Brain microvascular endothelial cell (primary cell): ENCODE measurements at regions not wholly inside any gene's neighbourhood (a gene's known extent, or its start where the extent isn't known, plus 50 kb on each side); places are given as distances from the start of the nearest gene placed in this dataset.

Experiments used
- DNase-seq: peaks from one replicate; pipeline ENCODE4 v3.0.0-alpha.2; 2020
- H3K27ac ChIP-seq: fragments of 250-450 bp; sonication (Bioruptor Pico); 2 replicates; pipeline ENCODE4 v1.5.1; 2020; ENCODE audit warnings: mild to moderate bottlenecking, moderate library complexity
- H3K27me3 ChIP-seq: fragments of 250-450 bp; sonication (Bioruptor Pico); replicated peaks from 2 replicates; pipeline ENCODE4 v1.5.1; 2020; ENCODE audit warnings: mild to moderate bottlenecking
- H3K36me3 ChIP-seq: fragments of 250-450 bp; sonication (Bioruptor Pico); replicated peaks from 2 replicates; pipeline ENCODE4 v1.5.1; 2020; ENCODE audit warnings: mild to moderate bottlenecking
- H3K4me3 ChIP-seq: 2 replicates; pipeline ENCODE4 v1.5.1; 2011; ENCODE audit warnings: low read depth, mild to moderate bottlenecking, control low read depth, low read length, moderate library complexity
- CTCF ChIP-seq: IDR thresholded peaks from 2 replicates; pipeline ENCODE4 v1.5.1; 2011; ENCODE audit warnings: low read depth, mild to moderate bottlenecking, moderate library complexity, low read length, control low read depth, inconsistent platforms; ENCODE audit errors: missing control alignments
- in situ Hi-C: cut with HindIII; loops from 2 replicates; pipeline ENCODE4 v1.10.0; 2017; ENCODE audit warnings: low sequenced_read_pairs, low pct_ligation_motif_present

DNA sequence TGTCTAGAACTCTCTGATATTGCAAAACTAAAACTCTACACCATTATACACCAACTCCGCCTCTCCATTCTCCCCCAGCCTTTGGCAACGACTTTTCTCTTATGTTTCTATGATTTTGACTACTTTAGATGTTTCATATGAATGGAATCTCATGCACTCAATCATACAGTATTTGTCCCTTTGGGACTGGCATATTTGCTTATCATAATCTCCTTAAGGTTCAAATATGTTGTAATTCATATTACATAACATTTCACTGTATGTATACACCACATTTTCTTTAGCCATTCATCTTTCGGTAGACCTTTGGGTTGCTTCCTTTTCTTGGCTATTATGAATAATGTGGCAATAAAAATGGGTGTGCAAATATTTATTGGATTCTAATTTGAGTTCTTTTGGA, 164.4 kb downstream of the ARL4A start:
- in situ Hi-C loops, result no loop called here
- DNase-seq, result no peak
- no peak for TF ChIP-seq CTCF
- Histone ChIP-seq H3K27me3 (no peaks in the 10 kb centered on the region), H3K27ac (no peak overlapping the region), H3K4me3 (no peak overlapping the region), H3K36me3 (no peaks in the 10 kb centered on the region)

DNA sequence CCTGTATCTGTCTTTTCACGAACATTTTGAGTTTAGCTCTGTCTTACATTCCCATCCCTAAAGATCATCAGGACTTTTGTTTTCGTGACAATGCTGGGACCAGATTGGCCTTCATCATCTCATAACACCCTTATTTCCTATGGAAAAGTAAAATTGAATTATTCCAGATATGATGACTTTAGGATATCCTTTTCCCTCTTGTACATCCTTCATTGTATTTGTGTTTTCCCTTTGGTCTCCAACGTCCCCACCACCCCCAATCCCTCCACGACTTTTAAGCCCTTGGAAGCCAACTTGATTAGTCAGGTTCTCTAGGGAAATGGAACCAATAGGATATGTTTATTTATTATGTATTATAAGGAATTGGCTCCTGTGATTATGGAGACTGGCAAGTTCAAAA, 167.6 kb downstream of the ARL4A start:
- DNase-seq, result no peak
- Histone ChIP-seq H3K27me3 (no peaks in the 10 kb centered on the region), H3K27ac (no peak overlapping the region), H3K36me3 (no peaks in the 10 kb centered on the region), H3K4me3 (no peak overlapping the region)
- in situ Hi-C loops, result no loop called here
- no peak for TF ChIP-seq CTCF

- Histone ChIP-seq H3K27me3 (no peaks in the 10 kb centered on the region), H3K4me3 (no peak overlapping the region), H3K36me3 (no peaks in the 10 kb centered on the region), H3K27ac (no peak overlapping the region)
- TF ChIP-seq CTCF, result no peak
- in situ Hi-C loops, result no loop called here
- no peak for DNase-seq
Observed at GRCh38 chr7:12859761-12860160, 172.3 kb downstream of the ARL4A start.

DNA sequence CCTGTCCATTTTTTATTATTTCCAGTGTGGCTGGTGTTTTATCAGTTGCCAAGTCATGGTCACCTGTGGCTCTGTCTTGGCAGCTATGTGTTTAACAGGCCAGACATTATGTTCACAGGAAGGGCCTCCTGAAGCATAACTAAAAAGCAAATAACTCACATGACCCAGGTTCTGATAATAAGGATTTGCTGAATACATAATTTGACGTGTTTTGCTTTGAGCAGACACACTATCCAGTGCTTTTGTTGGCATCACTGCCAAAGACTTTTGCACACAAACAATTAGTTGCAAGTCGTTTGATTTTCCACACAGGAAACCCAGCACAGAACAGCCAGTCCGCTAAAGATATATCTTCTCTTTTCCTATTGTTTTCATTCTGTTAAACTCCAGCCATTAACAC, 173.6 kb downstream of the ARL4A start:
- no peak for TF ChIP-seq CTCF
- DNase-seq, result no peak
- Histone ChIP-seq H3K4me3 (no peak overlapping the region), H3K27ac (no peak overlapping the region), H3K36me3 (no peaks in the 10 kb centered on the region), H3K27me3 (no peaks in the 10 kb centered on the region)
- in situ Hi-C loops, result no loop called here

GRCh38 chr7:12862146-12862545, 174.7 kb downstream of the ARL4A start:
- DNase-seq, result no peak
- H3K27ac ChIP-seq, result no peak overlapping the region
- H3K36me3 ChIP-seq, result no peaks in the 10 kb centered on the region
- in situ Hi-C loops, result no loop called here
- H3K27me3 ChIP-seq, result no peaks in the 10 kb centered on the region
- TF ChIP-seq CTCF, result no peak
- no peak overlapping the region for H3K4me3 ChIP-seq

- no peak for DNase-seq
- TF ChIP-seq CTCF, result no peak
- in situ Hi-C loops, result no loop called here
Observed at GRCh38 chr7:12864470-12865046, 177.1 kb downstream of the ARL4A start.

More at GRCh38 chr7:12864470-12865046, 177.1 kb downstream of the ARL4A start:
- H3K27me3 ChIP-seq, result no peaks in the 10 kb centered on the region
- H3K27ac ChIP-seq, result no peak overlapping the region
- no peaks in the 10 kb centered on the region for H3K36me3 ChIP-seq
- no peak overlapping the region for H3K4me3 ChIP-seq
